HL-60 (cell line): ENCODE measurements at regions not wholly inside any gene's neighbourhood (a gene's known extent, or its start where the extent isn't known, plus 50 kb on each side); places are given as distances from the start of the nearest gene placed in this dataset.

Experiments used
- CTCF ChIP-seq: IDR thresholded peaks from one replicate; pipeline ENCODE4 v1.5.1; 2011; ENCODE audit warnings: low read length, control low read depth, inconsistent platforms; ENCODE audit not compliant: insufficient read depth
- POLR2AphosphoS5 ChIP-seq: IDR thresholded peaks from 2 replicates; pipeline ENCODE4 v1.6.1; 2012; ENCODE audit warnings: low read depth

GRCh38 chr5:161001604-161002003 lies 149.6 kb upstream of the ATP10B start:
- TF ChIP-seq CTCF (no peak), POLR2AphosphoS5 (no peak)
